Natural killer cell (primary cell): ENCODE measurements at regions not wholly inside any gene's neighbourhood (a gene's known extent, or its start where the extent isn't known, plus 50 kb on each side); places are given as distances from the start of the nearest gene placed in this dataset.

Experiments
- ATAC-seq, 3 donors: fragments of 150-1000 bp in 2 of 3; fragments of 200-7000 bp in 1 of 3; cut with Tn5 transposase; 1 replicate in 1 of 3; 2 replicates in 2 of 3; pipeline ENCODE4 v1.10.0; 2021; ENCODE audit warnings: mild to moderate bottlenecking in 2 of 3, moderate library complexity in 2 of 3
- DNase-seq, 2 donors: peaks; one replicate each; pipeline versions ENCODE4 v3.0.0 to v3.0.0-alpha.2; 2013 to 2021; ENCODE audit warnings: mixed read lengths in 1 of 2
- H3K27ac ChIP-seq: one replicate; pipeline ENCODE4 v1.5.1; 2013; ENCODE audit warnings: mild to moderate bottlenecking, low read length
- H3K27me3 ChIP-seq: one replicate; pipeline ENCODE4 v1.6.1; 2013; ENCODE audit warnings: low read length; ENCODE audit not compliant: control insufficient read depth, insufficient read depth
- H3K36me3 ChIP-seq: one replicate; pipeline ENCODE4 v1.6.1; 2013; ENCODE audit warnings: low read length; ENCODE audit not compliant: control insufficient read depth, insufficient read depth
- H3K4me1 ChIP-seq: one replicate; pipeline ENCODE4 v1.6.1; 2013; ENCODE audit warnings: low read length; ENCODE audit not compliant: control insufficient read depth, insufficient read depth
- H3K4me3 ChIP-seq: one replicate; pipeline ENCODE4 v1.5.1; 2013; ENCODE audit warnings: low read length
- H3K9me3 ChIP-seq: one replicate; pipeline ENCODE4 v1.6.1; 2013; ENCODE audit warnings: low read length; ENCODE audit not compliant: control insufficient read depth, insufficient read depth
- H3K27ac Mint-ChIP-seq, 2 donors: one replicate each; pipeline ENCODE4 v1.8.0; 2022; ENCODE audit warnings: mild to moderate bottlenecking in 2 of 2, mixed read lengths in 2 of 2, moderate library complexity in 1 of 2
- H3K27me3 Mint-ChIP-seq, 2 donors: one replicate each; pipeline ENCODE4 v1.8.0; 2022; ENCODE audit warnings: low read depth in 2 of 2, mixed read lengths in 2 of 2
- H3K36me3 Mint-ChIP-seq: one replicate; pipeline ENCODE4 v1.8.0; 2022; ENCODE audit warnings: mixed read lengths
- H3K4me1 Mint-ChIP-seq, 2 donors: one replicate each; pipeline ENCODE4 v1.8.0; 2022; ENCODE audit warnings: mixed read lengths in 2 of 2
- H3K4me3 Mint-ChIP-seq: one replicate; pipeline ENCODE4 v1.8.0; 2022; ENCODE audit warnings: mild to moderate bottlenecking, moderate library complexity, mixed read lengths
- H3K9me3 Mint-ChIP-seq, 2 donors: one replicate each; pipeline ENCODE4 v1.8.0; 2022; ENCODE audit warnings: mixed read lengths in 2 of 2
- CTCF ChIP-seq: fragments of 200-600 bp; IDR thresholded peaks from one replicate; pipeline ENCODE4 v1.8.0; 2022; ENCODE audit warnings: antibody characterized with exemption
- WGBS: methylation state at CpG from one replicate; pipeline ENCODE4 v1.1.7; 2013; ENCODE audit warnings: missing lambda C conversion rate; ENCODE audit not compliant: insufficient coverage; 5-methylcytosine and 5-hydroxymethylcytosine counted together
- intact Hi-C: fragments of 100-400 bp; cut with micrococcal nuclease; formaldehyde crosslinking; loops from one replicate; pipeline ENCODE4 v1.14.2; 2022

GRCh38 chr14:48748151-48748675 lies 838.0 kb downstream of the RPS29 start:
- Histone ChIP-seq H3K36me3 (no peaks in the 10 kb centered on the region), H3K27ac (no peak overlapping the region), H3K4me3 (no peak overlapping the region), H3K4me1 (no peaks in the 10 kb centered on the region), H3K9me3 (no peaks in the 10 kb centered on the region), H3K27me3 (no peaks in the 10 kb centered on the region)
- no peak for ATAC-seq
- Mint-ChIP-seq H3K36me3 (no peaks in the 10 kb centered on the region), H3K27me3 (no peaks in the 10 kb centered on the region), H3K4me1 (no peaks in the 10 kb centered on the region), H3K9me3 (peaks cover 14 to 22% of the 10 kb centered on the region in 2 donors), H3K27ac (no peak overlapping the region), H3K4me3 (no peak overlapping the region)
- 80% methylated on average over 1 of the region's 2 CpGs for WGBS
- intact Hi-C loops = no loop called here
- DNase-seq = no peak
- TF ChIP-seq CTCF = no peak

GRCh38 chr14:48747561-48748089 lies 838.6 kb downstream of the RPS29 start:
- H3K27ac Mint-ChIP-seq = no peak overlapping the region
- H3K27me3 Mint-ChIP-seq = no peaks in the 10 kb centered on the region
- no peak overlapping the region for H3K4me3 ChIP-seq
- no peak for TF ChIP-seq CTCF
- intact Hi-C loops = no loop called here
- no peaks in the 10 kb centered on the region for H3K9me3 ChIP-seq
- H3K4me1 ChIP-seq = no peaks in the 10 kb centered on the region
- no peaks in the 10 kb centered on the region for H3K4me1 Mint-ChIP-seq
- no peak overlapping the region for H3K4me3 Mint-ChIP-seq
- H3K36me3 ChIP-seq = no peaks in the 10 kb centered on the region
- DNase-seq = no peak
- H3K27me3 ChIP-seq = no peaks in the 10 kb centered on the region
- peaks cover 12 to 19% of the 10 kb centered on the region in 2 donors for H3K9me3 Mint-ChIP-seq
- no peaks in the 10 kb centered on the region for H3K36me3 Mint-ChIP-seq
- ATAC-seq = no peak
- 75% methylated on average over 3 of the region's 3 CpGs for WGBS
- no peak overlapping the region for H3K27ac ChIP-seq

GRCh38 chr14:48744202-48744601 lies 842.0 kb downstream of the RPS29 start:
- Histone ChIP-seq H3K27ac (no peak overlapping the region), H3K4me1 (no peaks in the 10 kb centered on the region), H3K9me3 (no peaks in the 10 kb centered on the region), H3K27me3 (no peaks in the 10 kb centered on the region), H3K36me3 (no peaks in the 10 kb centered on the region), H3K4me3 (no peak overlapping the region)
- Mint-ChIP-seq H3K27ac (no peak overlapping the region), H3K27me3 (no peaks in the 10 kb centered on the region), H3K36me3 (no peaks in the 10 kb centered on the region), H3K4me1 (no peaks in the 10 kb centered on the region), H3K9me3 (peaks cover 15 to 21% of the 10 kb centered on the region in 2 donors), H3K4me3 (no peak overlapping the region)
- no peak for TF ChIP-seq CTCF
- 91% methylated on average over 2 of the region's 2 CpGs for WGBS
- intact Hi-C loops = no loop called here
- ATAC-seq (no peak), DNase-seq (no peak)
